ENCODE measurements at regions not wholly inside any gene's neighbourhood (a gene's known extent, or its start where the extent isn't known, plus 50 kb on each side); places are given as distances from the start of the nearest gene placed in this dataset.

GRCh38 chr17:14741491-14741890, 440.6 kb downstream of the HS3ST3B1 start:
- Histone ChIP-seq H3K9me3 (no peaks in the 10 kb centered on the region), H3K36me3 (no peaks in the 10 kb centered on the region), H3K4me1 (no peaks in the 10 kb centered on the region), H3K27ac (no peak overlapping the region), H3K27me3 (no peaks in the 10 kb centered on the region), H3K4me3 (no peak overlapping the region)
- intact Hi-C loops (cut with DNase I) = no loop called here
- TF ChIP-seq CTCF (IDR thresholded peaks at IDR 0.05) = no peak
- no peak for DNase-seq (ENCODE audit: low spot score in 2 of 2)

GRCh38 chr17:14739656-14740431, 439.0 kb downstream of the HS3ST3B1 start:
- TF ChIP-seq CTCF (IDR thresholded peaks at IDR 0.05) = no peak
- no peak for DNase-seq (ENCODE audit: low spot score in 2 of 2)
- Histone ChIP-seq H3K27me3 (no peaks in the 10 kb centered on the region), H3K9me3 (no peaks in the 10 kb centered on the region), H3K4me3 (no peak overlapping the region), H3K27ac (no peak overlapping the region), H3K4me1 (no peaks in the 10 kb centered on the region), H3K36me3 (no peaks in the 10 kb centered on the region)
- intact Hi-C loops (cut with DNase I) = no loop called here

GRCh38 chr17:14738652-14738988, 437.7 kb downstream of the HS3ST3B1 start:
- Histone ChIP-seq H3K27ac (no peak overlapping the region), H3K9me3 (no peaks in the 10 kb centered on the region), H3K36me3 (no peaks in the 10 kb centered on the region), H3K27me3 (no peaks in the 10 kb centered on the region), H3K4me3 (no peak overlapping the region), H3K4me1 (no peaks in the 10 kb centered on the region)
- DNase-seq (ENCODE audit: low spot score in 2 of 2) = no peak
- intact Hi-C loops (cut with DNase I) = no loop called here
- TF ChIP-seq CTCF (IDR thresholded peaks at IDR 0.05) = no peak

- TF ChIP-seq CTCF (IDR thresholded peaks at IDR 0.05) = no peak
- Histone ChIP-seq H3K27me3 (no peaks in the 10 kb centered on the region), H3K4me1 (no peaks in the 10 kb centered on the region), H3K9me3 (no peaks in the 10 kb centered on the region), H3K27ac (no peak overlapping the region), H3K36me3 (no peaks in the 10 kb centered on the region), H3K4me3 (no peak overlapping the region)
- peak; percentile 43 to 87 for DNase-seq (ENCODE audit: low spot score in 2 of 2)
- intact Hi-C loops (cut with DNase I) = no loop called here
Observed at GRCh38 chr17:14737984-14738651, 437.2 kb downstream of the HS3ST3B1 start.

GRCh38 chr17:14736631-14737030, 435.8 kb downstream of the HS3ST3B1 start:
- Histone ChIP-seq H3K27me3 (no peaks in the 10 kb centered on the region), H3K27ac (no peak overlapping the region), H3K4me1 (no peaks in the 10 kb centered on the region), H3K36me3 (no peaks in the 10 kb centered on the region), H3K4me3 (no peak overlapping the region), H3K9me3 (no peaks in the 10 kb centered on the region)
- intact Hi-C loops (cut with DNase I) = no loop called here
- no peak for DNase-seq (ENCODE audit: low spot score in 2 of 2)
- TF ChIP-seq CTCF (IDR thresholded peaks at IDR 0.05) = no peak

Measured in ascending aorta (tissue), 2 donors.